SKM-1 (cell line): ENCODE measurements at regions not wholly inside any gene's neighbourhood (a gene's known extent, or its start where the extent isn't known, plus 50 kb on each side); places are given as distances from the start of the nearest gene placed in this dataset.

ENCODE experiments used
- DNase-seq: peaks from one replicate; lab custom pipeline; 2025; ENCODE audit not compliant: unreplicated experiment; lab: John Stamatoyannopoulos, UW

GRCh38 chr9:2991292-2991691 is 147.4 kb upstream of the PUM3 start:
- DNase-seq, result no peak

GRCh38 chr9:2987679-2988078 is 143.8 kb upstream of the PUM3 start:
- no peak for DNase-seq

GRCh38 chr9:2985343-2985742 is 141.4 kb upstream of the PUM3 start:
- DNase-seq, result no peak

- DNase-seq, result no peak
These were observed 140.6 kb upstream of the PUM3 start for GRCh38 chr9:2984491-2984890.

GRCh38 chr9:2979957-2980610 is 136.2 kb upstream of the PUM3 start:
- no peak for DNase-seq

GRCh38 chr9:2972475-2972874 is 128.6 kb upstream of the PUM3 start:
- no peak for DNase-seq

- no peak for DNase-seq
These were observed 127.0 kb upstream of the PUM3 start for GRCh38 chr9:2970864-2971263.

- no peak for DNase-seq
These were observed 123.9 kb upstream of the PUM3 start for GRCh38 chr9:2967766-2968165.

GRCh38 chr9:2966565-2967300 is 122.8 kb upstream of the PUM3 start:
- no peak for DNase-seq

GRCh38 chr9:2964470-2964869 is 120.6 kb upstream of the PUM3 start:
- DNase-seq, result no peak

GRCh38 chr9:2963307-2963706 is 119.4 kb upstream of the PUM3 start:
- DNase-seq, result no peak

- DNase-seq, result peak; percentile 17
These were observed 118.7 kb upstream of the PUM3 start for GRCh38 chr9:2962471-2963172.

- no peak for DNase-seq
These were observed 114.3 kb upstream of the PUM3 start for GRCh38 chr9:2958219-2958618.

- DNase-seq, result no peak
These were observed 113.8 kb upstream of the PUM3 start for GRCh38 chr9:2957656-2958200.

- no peak for DNase-seq
These were observed 111.7 kb upstream of the PUM3 start for GRCh38 chr9:2955575-2955974.

GRCh38 chr9:2939368-2939767 is 95.5 kb upstream of the PUM3 start:
- DNase-seq, result no peak

GRCh38 chr9:2936221-2936620 is 92.3 kb upstream of the PUM3 start:
- DNase-seq, result no peak

GRCh38 chr9:2934883-2935282 is 91.0 kb upstream of the PUM3 start:
- no peak for DNase-seq

GRCh38 chr9:2934241-2934650 is 90.4 kb upstream of the PUM3 start:
- no peak for DNase-seq

GRCh38 chr9:2933165-2934095 is 89.5 kb upstream of the PUM3 start:
- DNase-seq, result no peak

GRCh38 chr9:2928411-2928810 is 84.5 kb upstream of the PUM3 start:
- DNase-seq, result no peak
